GM19467 (cell line): ENCODE measurements at regions not wholly inside any gene's neighbourhood (a gene's known extent, or its start where the extent isn't known, plus 50 kb on each side); places are given as distances from the start of the nearest gene placed in this dataset.

Source experiments
- ATAC-seq: cut with Tn5 transposase; IDR thresholded peaks from one replicate; pipeline ENCODE4 v1.9.1; 2021; ENCODE audit warnings: mild to moderate bottlenecking, moderate library complexity; ENCODE audit not compliant: unreplicated experiment

DNA sequence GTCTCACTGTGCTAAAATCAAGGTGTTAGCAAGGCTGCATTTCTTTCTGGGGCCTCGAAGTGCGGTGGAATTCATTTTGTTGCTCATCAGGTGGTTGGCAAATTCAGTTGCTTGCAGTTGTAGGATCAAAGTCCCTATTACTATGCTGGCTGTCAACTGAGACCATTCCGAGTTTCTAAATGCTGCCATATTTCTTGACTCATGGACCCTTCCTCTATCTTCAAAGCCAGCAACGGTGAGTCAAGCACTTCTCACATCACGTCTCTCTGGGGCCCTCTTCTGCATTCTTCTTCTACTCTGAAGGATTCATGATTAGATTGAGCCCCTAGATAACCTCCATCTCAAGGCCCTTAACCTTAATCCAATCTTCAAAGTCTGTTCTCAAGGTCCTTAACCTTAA, 619.7 kb downstream of the HACE1 start:
- no peak for ATAC-seq

DNA sequence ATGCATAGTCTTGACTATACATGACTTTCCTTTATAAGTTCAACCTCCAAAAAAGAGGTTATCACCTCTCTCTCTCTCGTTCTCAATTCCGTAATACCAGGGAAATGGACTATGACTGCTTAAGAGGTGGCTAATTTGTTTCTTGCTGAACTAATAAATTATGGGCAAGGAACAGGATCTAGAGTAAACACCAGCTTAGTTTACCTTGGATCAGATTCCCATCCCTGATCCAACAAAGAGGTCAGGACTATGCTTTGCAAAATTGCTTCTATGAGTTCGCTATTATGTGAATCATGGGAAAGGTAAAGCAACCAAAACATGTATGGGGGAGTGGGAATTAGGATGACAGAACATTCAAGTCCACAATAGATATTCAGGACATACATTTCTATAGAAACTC, 630.7 kb downstream of the HACE1 start:
- no peak for ATAC-seq

DNA sequence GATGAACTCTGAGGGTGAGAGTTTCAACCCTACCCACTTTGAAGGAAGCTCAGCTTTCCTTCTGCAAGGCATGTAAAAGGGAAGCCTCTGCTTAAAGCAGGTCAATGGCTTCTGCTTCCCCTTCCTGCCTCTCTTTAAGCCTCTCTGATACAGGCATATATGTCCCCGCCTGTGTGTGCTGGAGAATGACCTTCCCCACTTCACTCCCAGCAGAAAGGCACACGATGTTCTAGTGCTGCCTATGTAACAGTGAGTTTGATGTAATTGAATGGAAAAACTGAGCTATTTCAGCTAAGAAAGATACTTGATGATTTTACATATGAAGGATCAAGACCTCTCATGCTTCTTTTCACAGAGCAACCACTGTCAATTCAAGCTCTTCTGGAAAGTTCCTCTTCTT, 632.2 kb downstream of the HACE1 start:
- no peak for ATAC-seq

- ATAC-seq, result no peak
Observed at GRCh38 chr6:104226790-104227446, 632.8 kb downstream of the HACE1 start.

DNA sequence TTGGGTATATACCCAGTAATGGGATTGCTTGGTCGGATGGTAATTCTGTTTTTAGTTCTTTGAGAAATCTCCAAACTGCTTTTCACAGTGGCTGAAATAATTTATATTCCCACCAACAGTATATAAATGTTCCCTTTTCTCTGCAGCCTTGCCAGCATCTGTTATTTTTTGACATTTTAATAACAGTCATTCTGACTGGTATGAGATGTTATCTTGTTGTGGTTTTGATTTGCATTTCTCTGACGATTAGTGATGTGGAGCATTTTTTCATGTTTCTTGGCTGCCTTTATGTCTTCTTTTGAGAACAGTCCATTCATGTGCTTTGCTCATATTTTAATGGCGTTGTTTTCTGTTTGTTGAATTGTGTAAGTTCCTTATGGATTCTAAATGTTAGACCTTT, 641.6 kb downstream of the HACE1 start:
- no peak for ATAC-seq

DNA sequence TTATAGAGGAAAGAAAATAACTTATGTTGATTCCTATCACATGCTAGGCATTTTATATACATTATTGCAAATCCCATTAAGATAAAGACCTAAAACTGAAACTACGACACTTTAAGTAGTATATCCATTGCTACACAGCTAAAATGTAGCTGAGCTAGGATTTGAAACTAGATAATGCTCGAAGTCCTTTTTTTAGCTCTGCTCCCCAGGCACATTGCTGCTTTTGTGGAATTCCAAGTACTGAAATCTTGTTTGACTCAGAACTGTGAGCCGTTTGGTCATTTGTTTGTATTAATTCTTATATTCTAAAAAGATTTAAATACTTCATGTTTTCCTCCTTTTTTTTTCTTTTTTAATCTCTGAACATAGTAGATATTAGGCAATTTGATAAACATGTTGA, 644.8 kb downstream of the HACE1 start:
- no peak for ATAC-seq

DNA sequence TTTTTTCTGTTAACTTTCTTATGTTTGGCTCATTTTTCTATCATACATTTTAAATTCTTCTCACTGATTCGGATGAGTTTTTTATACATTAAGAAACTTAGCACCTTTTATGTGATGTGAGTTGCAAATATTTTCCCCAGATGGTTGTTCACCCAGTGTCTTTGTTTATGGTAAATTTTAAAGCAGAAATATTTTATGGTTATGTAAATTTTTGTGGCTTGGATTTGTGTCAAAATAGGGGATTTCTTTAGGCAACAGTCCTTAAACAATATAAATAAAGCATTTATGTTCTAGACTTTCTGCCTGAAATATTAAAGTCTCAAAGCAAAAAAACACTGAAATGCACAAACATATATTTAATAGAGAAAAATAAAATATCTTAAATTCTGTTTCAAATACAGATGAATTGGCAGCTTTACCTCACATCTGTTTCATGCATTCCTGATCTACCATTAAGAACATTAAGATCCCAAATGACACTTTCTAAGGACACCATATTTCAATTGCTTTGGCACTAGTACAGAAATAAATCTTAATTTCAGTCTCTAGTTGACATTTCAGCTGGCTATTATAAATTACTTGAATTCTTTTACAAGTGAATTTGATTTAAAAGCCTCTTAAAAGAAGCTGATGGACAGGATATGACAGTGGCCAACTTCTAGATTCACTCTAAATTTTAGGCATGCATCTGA, 646.6 kb downstream of the HACE1 start:
- no peak for ATAC-seq

DNA sequence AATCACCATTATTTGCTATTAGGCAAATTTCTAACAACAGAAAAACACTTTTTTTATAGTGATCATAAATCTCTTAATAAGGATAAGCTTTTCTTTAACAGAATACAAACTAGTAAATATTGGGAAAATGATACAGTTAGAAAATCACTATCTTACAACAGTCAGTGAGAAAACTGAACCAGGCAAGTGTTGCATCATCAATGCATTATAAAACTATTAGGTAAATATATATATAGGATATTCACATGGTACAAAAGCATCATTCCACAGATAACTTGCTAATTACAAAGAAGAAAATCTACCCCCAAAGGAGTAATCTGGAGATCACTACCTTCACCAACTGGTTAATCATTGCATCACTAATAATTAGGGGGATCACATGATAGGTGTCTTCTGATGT, 652.1 kb downstream of the HACE1 start:
- no peak for ATAC-seq

DNA sequence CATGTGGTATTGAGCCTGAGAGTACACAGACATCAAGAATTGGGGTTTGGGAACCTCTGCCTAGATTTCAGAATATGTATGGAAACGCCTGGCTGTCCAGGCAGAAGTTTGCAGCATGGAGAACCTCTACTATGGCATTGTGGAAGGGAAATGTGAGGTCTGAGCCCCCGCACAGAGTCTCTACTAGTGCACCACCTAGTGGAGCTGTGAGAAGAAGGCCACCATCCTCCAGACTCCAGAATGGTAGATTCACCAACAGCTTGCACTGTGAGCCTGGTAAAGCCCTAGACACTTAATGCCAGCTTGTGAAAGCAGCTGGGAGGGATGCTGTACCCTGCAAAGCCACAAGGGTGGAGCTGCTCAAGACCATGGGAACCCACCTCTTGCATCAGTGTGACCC, 658.2 kb downstream of the HACE1 start:
- no peak for ATAC-seq

- no peak for ATAC-seq
Observed at GRCh38 chr6:104187616-104188015, 672.1 kb downstream of the HACE1 start.

GRCh38 chr6:104186831-104187230, 672.9 kb downstream of the HACE1 start:
- ATAC-seq, result no peak

DNA sequence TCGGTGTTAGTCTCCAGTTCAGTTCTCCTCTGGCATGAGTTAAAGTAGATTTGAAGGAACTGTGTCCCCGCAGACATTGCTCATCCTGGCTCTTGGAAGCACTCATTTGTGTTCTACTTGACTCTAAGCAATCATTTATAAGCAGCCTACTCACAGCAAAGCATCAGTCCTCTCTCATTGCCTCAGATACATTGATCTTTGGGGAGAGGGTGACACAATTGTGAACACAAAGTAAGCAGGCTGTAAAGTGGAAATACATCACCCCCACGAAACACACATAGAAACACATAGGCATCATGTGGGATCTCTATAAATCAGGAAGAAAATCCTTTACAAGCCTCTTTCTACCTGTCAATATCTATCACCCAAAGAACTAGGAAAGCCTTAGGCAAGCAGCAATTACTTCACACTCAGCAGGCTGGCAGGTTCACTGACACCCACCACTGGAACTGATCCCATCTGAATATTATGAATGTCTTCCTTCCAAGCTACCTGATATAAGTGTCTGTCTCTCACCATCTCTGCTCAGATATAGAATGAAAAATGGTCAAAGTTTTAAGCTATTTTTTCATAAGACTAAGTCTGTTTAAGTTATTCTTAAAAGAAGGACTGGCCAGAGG, 675.8 kb downstream of the HACE1 start:
- no peak for ATAC-seq

DNA sequence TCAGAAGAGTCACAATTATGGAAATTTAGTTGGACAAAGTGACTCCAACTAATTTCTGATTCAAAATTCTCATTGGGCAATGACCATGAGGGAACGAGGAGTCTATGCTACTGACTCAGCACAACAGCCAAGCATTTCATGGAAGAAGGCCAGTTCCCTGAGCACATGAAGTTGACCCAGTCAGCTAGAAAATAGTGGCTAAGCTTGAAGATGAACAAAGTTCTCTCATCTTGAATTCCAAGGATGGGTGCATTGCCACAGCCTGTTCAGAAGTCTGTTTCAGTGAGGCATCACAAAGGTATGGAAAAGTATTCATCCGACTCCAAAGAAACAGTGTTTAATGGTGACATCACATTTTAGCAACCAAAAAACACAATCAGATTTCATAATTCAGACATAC, 676.9 kb downstream of the HACE1 start:
- no peak for ATAC-seq

- ATAC-seq, result no peak
Observed at GRCh38 chr6:104173668-104174067, 686.1 kb downstream of the HACE1 start.

DNA sequence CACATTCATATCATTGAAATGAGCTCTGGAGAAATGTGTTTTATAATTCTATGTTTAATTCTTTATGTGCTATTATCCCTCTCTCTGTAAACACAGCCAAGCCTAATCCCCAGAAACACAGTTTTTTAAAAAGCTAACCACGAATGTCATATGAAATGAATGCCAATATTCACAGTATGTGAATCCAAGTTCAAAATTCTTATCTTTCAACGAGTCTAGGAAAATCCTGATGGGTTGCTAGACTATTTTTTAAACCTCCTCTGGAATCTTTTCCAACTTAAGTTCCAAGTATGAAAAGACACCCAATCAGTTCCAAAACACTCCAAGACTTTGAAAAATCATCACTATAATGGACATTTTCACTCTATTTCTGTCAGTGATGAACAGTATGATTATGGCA, 689.3 kb downstream of the HACE1 start:
- no peak for ATAC-seq

DNA sequence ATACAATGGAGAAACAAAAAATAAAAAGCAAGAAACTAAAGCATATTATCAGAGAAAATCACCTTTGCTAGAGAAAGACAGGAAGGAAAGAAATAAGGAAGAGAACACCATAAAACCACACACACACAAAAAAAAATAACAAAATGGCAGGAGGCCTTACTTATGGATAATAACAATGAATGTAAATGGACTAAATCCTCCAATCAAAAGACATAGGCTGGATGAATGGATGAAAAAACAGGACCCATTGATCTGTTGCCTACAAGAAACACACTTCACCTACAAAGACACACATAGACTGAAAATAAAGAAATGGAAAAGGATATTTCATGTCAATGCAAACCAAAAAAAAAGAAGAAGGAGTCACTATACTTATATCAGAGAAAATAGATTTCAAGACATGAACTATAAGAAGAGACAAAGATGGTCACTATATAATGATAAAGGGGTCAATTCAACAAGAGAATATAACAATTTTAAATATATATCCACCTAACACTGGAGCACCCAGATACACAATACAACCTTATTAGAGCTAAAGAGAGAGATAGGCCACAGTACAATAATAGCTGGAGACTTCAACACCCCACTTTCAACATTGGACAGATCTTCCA, 693.6 kb downstream of the HACE1 start:
- ATAC-seq, result no peak

GRCh38 chr6:104162036-104162669, 697.6 kb downstream of the HACE1 start:
- no peak for ATAC-seq

DNA sequence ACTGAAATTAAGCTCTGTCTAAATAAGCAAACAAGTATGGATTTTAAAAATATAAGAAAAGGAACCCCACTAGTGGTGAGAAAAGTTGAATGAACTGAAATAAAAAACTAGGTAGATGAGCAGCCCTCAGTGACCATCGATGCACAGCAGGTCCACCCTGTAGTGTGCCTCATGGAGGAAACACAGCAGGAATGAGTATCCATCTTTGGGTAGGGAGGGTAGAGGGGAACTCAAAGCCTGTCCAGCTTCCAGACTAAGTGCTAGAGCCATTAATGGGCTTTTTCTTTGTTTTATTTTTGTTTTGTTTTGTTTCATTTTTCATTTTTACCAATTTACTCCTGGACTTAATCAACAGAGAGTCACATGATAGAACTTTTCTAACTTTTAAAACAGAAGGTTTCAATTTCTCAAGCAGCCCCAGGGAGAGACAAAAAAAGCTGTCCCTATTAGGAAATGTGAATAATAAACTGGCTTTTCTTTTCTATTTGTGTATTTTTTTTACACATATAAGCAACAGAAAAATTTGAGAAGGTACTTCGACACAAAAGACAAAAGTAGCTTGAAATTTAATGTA, 700.6 kb downstream of the HACE1 start:
- ATAC-seq, result no peak

GRCh38 chr6:104143757-104144156, 716.0 kb downstream of the HACE1 start:
- no peak for ATAC-seq

DNA sequence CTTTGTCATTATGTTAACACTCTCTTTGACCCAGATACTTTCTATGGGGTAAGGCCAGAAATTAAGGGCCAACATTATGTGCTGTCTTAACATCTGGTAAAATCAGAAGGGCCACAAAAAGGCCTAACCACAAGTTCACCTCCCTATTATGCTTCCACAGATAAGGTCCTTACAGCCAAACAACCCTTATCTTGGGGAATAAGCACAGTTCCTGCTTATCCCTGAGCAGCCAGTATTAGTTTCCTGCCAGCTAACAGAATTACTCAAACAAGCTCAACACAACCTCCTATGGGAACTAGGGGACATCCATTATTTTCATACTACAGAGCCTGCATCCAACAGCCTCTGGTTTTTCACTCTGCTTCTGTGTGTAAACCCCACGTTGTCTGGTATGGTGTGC, 724.8 kb downstream of the HACE1 start:
- no peak for ATAC-seq

- no peak for ATAC-seq
Observed at GRCh38 chr6:104130343-104130742, 729.4 kb downstream of the HACE1 start.
